Endothelial cell of hepatic sinusoid (primary cell): ENCODE measurements at regions not wholly inside any gene's neighbourhood (a gene's known extent, or its start where the extent isn't known, plus 50 kb on each side); places are given as distances from the start of the nearest gene placed in this dataset.

Experiments
- in situ Hi-C: cut with HindIII; loops from 2 replicates; pipeline ENCODE4 v1.10.0; 2017; ENCODE audit warnings: low sequenced_read_pairs

- in situ Hi-C loops = no loop called here
Observed at GRCh38 chr9:26193237-26193636, 515.0 kb upstream of the TUSC1 start.

GRCh38 chr9:26191711-26192110 lies 513.5 kb upstream of the TUSC1 start:
- in situ Hi-C loops = no loop called here

GRCh38 chr9:26181836-26182235 lies 503.6 kb upstream of the TUSC1 start:
- in situ Hi-C loops = no loop called here

GRCh38 chr9:26176628-26177027 lies 498.4 kb upstream of the TUSC1 start:
- in situ Hi-C loops = no loop called here

GRCh38 chr9:26175264-26175663 lies 497.0 kb upstream of the TUSC1 start:
- in situ Hi-C loops = no loop called here

- in situ Hi-C loops = no loop called here
Observed at GRCh38 chr9:26172301-26172700, 494.1 kb upstream of the TUSC1 start.

GRCh38 chr9:26171691-26172090 lies 493.4 kb upstream of the TUSC1 start:
- in situ Hi-C loops = no loop called here

GRCh38 chr9:26170190-26170589 lies 491.9 kb upstream of the TUSC1 start:
- in situ Hi-C loops = no loop called here

GRCh38 chr9:26169708-26170107 lies 491.5 kb upstream of the TUSC1 start:
- in situ Hi-C loops = no loop called here

GRCh38 chr9:26166537-26166936 lies 488.3 kb upstream of the TUSC1 start:
- in situ Hi-C loops = no loop called here

GRCh38 chr9:26165426-26165825 lies 487.2 kb upstream of the TUSC1 start:
- in situ Hi-C loops = no loop called here

- in situ Hi-C loops = no loop called here
Observed at GRCh38 chr9:26163931-26164330, 485.7 kb upstream of the TUSC1 start.

GRCh38 chr9:26159575-26160392 lies 481.5 kb upstream of the TUSC1 start:
- in situ Hi-C loops = no loop called here

- in situ Hi-C loops = no loop called here
Observed at GRCh38 chr9:26158631-26159150, 480.4 kb upstream of the TUSC1 start.

- in situ Hi-C loops = no loop called here
Observed at GRCh38 chr9:26157411-26157810, 479.2 kb upstream of the TUSC1 start.

GRCh38 chr9:26152350-26152749 lies 474.1 kb upstream of the TUSC1 start:
- in situ Hi-C loops = no loop called here

- in situ Hi-C loops = no loop called here
Observed at GRCh38 chr9:26148128-26148527, 469.9 kb upstream of the TUSC1 start.

GRCh38 chr9:26145938-26146337 lies 467.7 kb upstream of the TUSC1 start:
- in situ Hi-C loops = no loop called here

GRCh38 chr9:26142631-26143030 lies 464.4 kb upstream of the TUSC1 start:
- in situ Hi-C loops = no loop called here

GRCh38 chr9:26142201-26142600 lies 464.0 kb upstream of the TUSC1 start:
- in situ Hi-C loops = no loop called here

- in situ Hi-C loops = no loop called here
Observed at GRCh38 chr9:26133537-26133936, 455.3 kb upstream of the TUSC1 start.

GRCh38 chr9:26132746-26133312 lies 454.6 kb upstream of the TUSC1 start:
- in situ Hi-C loops = no loop called here
